Astrocyte (in vitro differentiated cells and primary cell): ENCODE measurements at regions not wholly inside any gene's neighbourhood (a gene's known extent, or its start where the extent isn't known, plus 50 kb on each side); places are given as distances from the start of the nearest gene placed in this dataset.

Experiments used
- CTCF ChIP-seq: IDR thresholded peaks from 2 replicates; pipeline ENCODE4 v1.5.1; 2011; ENCODE audit warnings: low read depth, mild to moderate bottlenecking, inconsistent platforms, low read length, moderate library complexity; ENCODE audit not compliant: insufficient read depth
- EZH2 ChIP-seq: IDR thresholded peaks from 2 replicates; pipeline ENCODE4 v1.6.1; 2012; ENCODE audit warnings: mild to moderate bottlenecking, low read length, inconsistent platforms; ENCODE audit not compliant: insufficient read depth

- TF ChIP-seq CTCF, result no peak
- TF ChIP-seq EZH2, result no peak
These were observed 51.8 kb upstream of the DUSP5 start for GRCh38 chr10:110445871-110446270.
